ENCODE measurements at regions not wholly inside any gene's neighbourhood (a gene's known extent, or its start where the extent isn't known, plus 50 kb on each side); places are given as distances from the start of the nearest gene placed in this dataset.

DNA sequence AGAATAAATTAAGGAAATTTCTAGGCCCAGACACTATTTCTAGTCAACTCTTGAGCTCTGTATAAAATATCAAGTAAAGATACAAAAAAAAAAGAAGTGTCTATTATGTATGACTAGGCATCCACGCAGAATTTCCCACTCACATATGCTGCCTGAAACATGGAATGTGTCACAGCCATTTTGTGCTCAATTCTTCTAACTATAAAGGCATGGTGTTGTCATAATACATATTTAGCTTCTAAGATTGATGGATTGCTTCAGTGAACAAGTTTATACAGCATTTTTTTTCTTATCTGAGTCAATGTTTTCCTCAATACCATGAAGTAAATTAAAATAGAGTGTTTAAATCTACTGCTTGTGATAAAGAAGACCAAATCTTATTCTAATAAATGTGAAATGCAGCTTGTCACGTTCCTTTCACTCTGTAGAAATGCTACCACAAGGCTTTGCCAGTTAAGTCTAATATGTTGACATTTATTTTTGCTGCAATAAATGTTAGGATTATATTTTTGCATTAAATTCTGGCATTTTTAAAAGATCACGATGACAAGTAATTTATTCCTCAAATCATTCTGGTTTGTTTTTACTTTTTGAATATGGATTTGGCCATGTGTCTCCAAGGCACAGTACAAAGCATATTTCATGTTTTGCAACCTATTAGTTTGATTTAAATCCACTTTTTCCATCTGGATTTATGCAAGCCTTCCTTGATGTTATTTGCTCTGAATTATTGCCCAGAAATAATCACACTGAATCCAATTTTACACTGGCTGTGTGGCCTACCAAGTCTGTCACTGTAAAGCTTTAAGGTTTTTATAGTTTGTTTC lies 1829.0 kb upstream of the PCDH7 start (continued):
- TF ChIP-seq, protein P1, sequence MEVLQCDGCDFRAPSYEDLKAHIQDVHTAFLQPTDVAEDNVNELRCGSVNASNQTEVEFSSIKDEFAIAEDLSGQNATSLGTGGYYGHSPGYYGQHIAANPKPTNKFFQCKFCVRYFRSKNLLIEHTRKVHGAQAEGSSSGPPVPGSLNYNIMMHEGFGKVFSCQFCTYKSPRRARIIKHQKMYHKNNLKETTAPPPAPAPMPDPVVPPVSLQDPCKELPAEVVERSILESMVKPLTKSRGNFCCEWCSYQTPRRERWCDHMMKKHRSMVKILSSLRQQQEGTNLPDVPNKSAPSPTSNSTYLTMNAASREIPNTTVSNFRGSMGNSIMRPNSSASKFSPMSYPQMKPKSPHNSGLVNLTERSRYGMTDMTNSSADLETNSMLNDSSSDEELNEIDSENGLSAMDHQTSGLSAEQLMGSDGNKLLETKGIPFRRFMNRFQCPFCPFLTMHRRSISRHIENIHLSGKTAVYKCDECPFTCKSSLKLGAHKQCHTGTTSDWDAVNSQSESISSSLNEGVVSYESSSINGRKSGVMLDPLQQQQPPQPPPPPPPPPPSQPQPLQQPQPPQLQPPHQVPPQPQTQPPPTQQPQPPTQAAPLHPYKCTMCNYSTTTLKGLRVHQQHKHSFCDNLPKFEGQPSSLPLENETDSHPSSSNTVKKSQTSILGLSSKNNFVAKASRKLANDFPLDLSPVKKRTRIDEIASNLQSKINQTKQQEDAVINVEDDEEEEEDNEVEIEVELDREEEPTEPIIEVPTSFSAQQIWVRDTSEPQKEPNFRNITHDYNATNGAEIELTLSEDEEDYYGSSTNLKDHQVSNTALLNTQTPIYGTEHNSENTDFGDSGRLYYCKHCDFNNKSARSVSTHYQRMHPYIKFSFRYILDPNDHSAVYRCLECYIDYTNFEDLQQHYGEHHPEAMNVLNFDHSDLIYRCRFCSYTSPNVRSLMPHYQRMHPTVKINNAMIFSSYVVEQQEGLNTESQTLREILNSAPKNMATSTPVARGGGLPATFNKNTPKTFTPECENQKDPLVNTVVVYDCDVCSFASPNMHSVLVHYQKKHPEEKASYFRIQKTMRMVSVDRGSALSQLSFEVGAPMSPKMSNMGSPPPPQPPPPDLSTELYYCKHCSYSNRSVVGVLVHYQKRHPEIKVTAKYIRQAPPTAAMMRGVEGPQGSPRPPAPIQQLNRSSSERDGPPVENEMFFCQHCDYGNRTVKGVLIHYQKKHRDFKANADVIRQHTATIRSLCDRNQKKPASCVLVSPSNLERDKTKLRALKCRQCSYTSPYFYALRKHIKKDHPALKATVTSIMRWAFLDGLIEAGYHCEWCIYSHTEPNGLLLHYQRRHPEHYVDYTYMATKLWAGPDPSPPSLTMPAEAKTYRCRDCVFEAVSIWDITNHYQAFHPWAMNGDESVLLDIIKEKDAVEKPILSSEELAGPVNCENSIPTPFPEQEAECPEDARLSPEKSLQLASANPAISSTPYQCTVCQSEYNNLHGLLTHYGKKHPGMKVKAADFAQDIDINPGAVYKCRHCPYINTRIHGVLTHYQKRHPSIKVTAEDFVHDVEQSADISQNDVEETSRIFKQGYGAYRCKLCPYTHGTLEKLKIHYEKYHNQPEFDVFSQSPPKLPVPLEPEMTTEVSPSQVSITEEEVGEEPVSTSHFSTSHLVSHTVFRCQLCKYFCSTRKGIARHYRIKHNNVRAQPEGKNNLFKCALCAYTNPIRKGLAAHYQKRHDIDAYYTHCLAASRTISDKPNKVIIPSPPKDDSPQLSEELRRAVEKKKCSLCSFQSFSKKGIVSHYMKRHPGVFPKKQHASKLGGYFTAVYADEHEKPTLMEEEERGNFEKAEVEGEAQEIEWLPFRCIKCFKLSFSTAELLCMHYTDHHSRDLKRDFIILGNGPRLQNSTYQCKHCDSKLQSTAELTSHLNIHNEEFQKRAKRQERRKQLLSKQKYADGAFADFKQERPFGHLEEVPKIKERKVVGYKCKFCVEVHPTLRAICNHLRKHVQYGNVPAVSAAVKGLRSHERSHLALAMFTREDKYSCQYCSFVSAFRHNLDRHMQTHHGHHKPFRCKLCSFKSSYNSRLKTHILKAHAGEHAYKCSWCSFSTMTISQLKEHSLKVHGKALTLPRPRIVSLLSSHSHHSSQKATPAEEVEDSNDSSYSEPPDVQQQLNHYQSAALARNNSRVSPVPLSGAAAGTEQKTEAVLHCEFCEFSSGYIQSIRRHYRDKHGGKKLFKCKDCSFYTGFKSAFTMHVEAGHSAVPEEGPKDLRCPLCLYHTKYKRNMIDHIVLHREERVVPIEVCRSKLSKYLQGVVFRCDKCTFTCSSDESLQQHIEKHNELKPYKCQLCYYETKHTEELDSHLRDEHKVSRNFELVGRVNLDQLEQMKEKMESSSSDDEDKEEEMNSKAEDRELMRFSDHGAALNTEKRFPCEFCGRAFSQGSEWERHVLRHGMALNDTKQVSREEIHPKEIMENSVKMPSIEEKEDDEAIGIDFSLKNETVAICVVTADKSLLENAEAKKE (CRISPR knock-in tag; IDR thresholded peaks at IDR 0.05), result no peak
- TF ChIP-seq CREB1 (CRISPR knock-in tag; IDR thresholded peaks at IDR 0.05; ENCODE audit: low read depth) (no peak), STAT1 (IDR thresholded peaks at IDR 0.05; ENCODE audit: unreplicated experiment) (no peak), JUNB (IDR thresholded peaks at IDR 0.05; ENCODE audit: unreplicated experiment) (no peak)

DNA sequence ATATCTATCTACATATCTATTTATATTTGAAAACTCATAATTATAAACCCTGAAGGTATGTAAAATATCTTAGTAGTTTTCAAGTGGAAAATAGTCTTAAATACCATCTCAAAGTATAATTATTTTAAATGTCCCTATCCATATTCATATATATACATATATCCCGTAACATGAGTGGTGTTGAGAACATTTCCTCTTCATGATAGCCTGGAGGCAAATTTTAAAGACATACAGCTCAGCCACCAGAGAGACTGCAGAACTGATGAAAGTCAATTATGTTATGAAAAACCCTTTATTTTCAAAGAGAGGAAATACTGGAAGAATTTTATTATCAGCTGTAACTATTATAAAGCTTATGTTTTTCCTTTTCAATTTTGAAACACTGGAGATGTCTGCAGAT lies 1806.7 kb upstream of the PCDH7 start:
- Mint-ChIP-seq H3K9me3 (no peaks in the 10 kb centered on the region), H3K27ac (no peak overlapping the region), H3K36me3 (ENCODE audit: low read depth) (no peaks in the 10 kb centered on the region), H3K4me3 (no peak overlapping the region), H3K4me1 (no peaks in the 10 kb centered on the region), H3K27me3 (ENCODE audit: insufficient read depth, low read depth, poor library complexity) (peaks cover 3% of the 10 kb centered on the region)
- ATAC-seq, result no peak
- H3K27ac ChIP-seq (ENCODE audit: low read depth), result no peak overlapping the region
- no peak overlapping the region for H3K4me3 ChIP-seq
- no peaks in the 10 kb centered on the region for H3F3A ChIP-seq (replicated peaks; ENCODE audit: low read depth)
- no peaks in the 10 kb centered on the region for H4K20me1 ChIP-seq (replicated peaks; ENCODE audit: insufficient read depth)
- no peaks in the 10 kb centered on the region for H3K27me3 ChIP-seq (ENCODE audit: insufficient read depth)
- no peaks in the 10 kb centered on the region for H3K4me1 ChIP-seq (ENCODE audit: insufficient read depth)
- no peak overlapping the region for H2AFZ ChIP-seq
- no peak for DNase-seq (ENCODE audit: low spot score)
- H3K79me2 ChIP-seq (replicated peaks; ENCODE audit: insufficient read depth), result no peaks in the 10 kb centered on the region
- 0 out of 2 replicates have a peak, but pooled peaks cover 2% of the 10 kb centered on the region for H3K9me2 ChIP-seq (ENCODE audit: insufficient read depth)
- H3K36me3 ChIP-seq (ENCODE audit: insufficient read depth), result no peaks in the 10 kb centered on the region
- no peak overlapping the region for H3K4me2 ChIP-seq
- TF ChIP-seq, protein P1 (CRISPR knock-in tag; IDR thresholded peaks at IDR 0.05), result no peak
- no peak for TF ChIP-seq STAT1 (IDR thresholded peaks at IDR 0.05; ENCODE audit: unreplicated experiment)
